ENCODE measurements at regions not wholly inside any gene's neighbourhood (a gene's known extent, or its start where the extent isn't known, plus 50 kb on each side); places are given as distances from the start of the nearest gene placed in this dataset.
A peak's percentile ranks its signal among the peaks of the same experiment; 100 is the strongest.

- no peaks in the 10 kb centered on the region for H3K4me1 ChIP-seq (ENCODE audit: insufficient read depth, low read length)
- ATAC-seq: no peak
- ChIA-PET POLR2A (ENCODE audit: unreplicated experiment) (no interaction called here), CTCF (no interaction called here)
- no peaks in the 10 kb centered on the region for H4K20me1 ChIP-seq (ENCODE audit: low read length)
- no peak overlapping the region for H3K4me2 ChIP-seq (ENCODE audit: low read length)
- no peak overlapping the region for H3K27ac ChIP-seq (ENCODE audit: low read length)
- no peak overlapping the region for H3K9ac ChIP-seq (ENCODE audit: low read length)
- no peaks in the 10 kb centered on the region for H3F3A ChIP-seq (ENCODE audit: low read length, unreplicated experiment)
- no peak for DNase-seq
- H3K9me2 ChIP-seq (replicated peaks; ENCODE audit: low read length): no peaks in the 10 kb centered on the region
- no peak overlapping the region for H2AFZ ChIP-seq (ENCODE audit: low read length)
- H3K4me3 ChIP-seq (ENCODE audit: low read length): no peak overlapping the region
- H3K36me3 ChIP-seq (ENCODE audit: low read depth, low read length): no peaks in the 10 kb centered on the region
- no peaks in the 10 kb centered on the region for H3K79me2 ChIP-seq (ENCODE audit: low read length)
- H3K9me3 ChIP-seq (ENCODE audit: low read length): no peaks in the 10 kb centered on the region
- TF ChIP-seq EZH2 (IDR thresholded peaks at IDR 0.05; ENCODE audit: low read length, unreplicated experiment): no peak
- no peak for TF ChIP-seq CTCF (conservative IDR thresholded peaks at IDR 0.05; ENCODE audit: low read depth, low read length)
- TF ChIP-seq EZH2phosphoT487 (IDR thresholded peaks at IDR 0.05; ENCODE audit: borderline replicate concordance, low read length): no peak
- no peaks in the 10 kb centered on the region for H3K27me3 ChIP-seq (ENCODE audit: low read length)
- intact Hi-C loops (cut with micrococcal nuclease): no loop called here
- no TSS peak for BruUV-seq (replicated peaks)
These were observed 573.2 kb upstream of the MDFIC2 start for GRCh38 chr3:70885636-70886035.

DNA sequence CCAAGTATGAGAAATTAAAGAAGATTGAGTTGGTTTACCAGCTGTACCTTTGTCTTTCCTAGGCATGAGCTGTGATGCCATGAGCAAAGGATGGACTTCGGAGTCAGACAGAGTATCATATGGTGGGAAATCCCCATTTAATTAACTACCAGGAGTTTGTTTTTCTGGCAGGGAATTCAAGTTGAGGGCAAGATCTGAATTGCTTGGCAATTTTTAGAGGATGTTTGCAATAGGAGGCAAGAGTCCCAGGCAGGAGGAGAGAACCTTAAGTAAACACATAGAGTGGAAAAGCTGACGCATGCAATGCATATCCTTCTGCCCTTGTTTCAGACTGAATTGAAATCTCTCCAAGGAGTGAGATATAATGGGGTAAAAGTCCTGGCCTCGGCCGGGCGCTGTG lies 569.7 kb upstream of the MDFIC2 start:
- Histone ChIP-seq H3K4me3 (ENCODE audit: low read length) (no peak overlapping the region), H4K20me1 (ENCODE audit: low read length) (no peaks in the 10 kb centered on the region), H3K27ac (ENCODE audit: low read length) (no peak overlapping the region), H3K27me3 (ENCODE audit: low read length) (no peaks in the 10 kb centered on the region), H3K79me2 (ENCODE audit: low read length) (no peaks in the 10 kb centered on the region), H3K9me2 (replicated peaks; ENCODE audit: low read length) (no peaks in the 10 kb centered on the region), H3K9ac (ENCODE audit: low read length) (no peak overlapping the region), H3F3A (ENCODE audit: low read length, unreplicated experiment) (no peaks in the 10 kb centered on the region), H2AFZ (ENCODE audit: low read length) (no peak overlapping the region), H3K4me1 (ENCODE audit: insufficient read depth, low read length) (no peaks in the 10 kb centered on the region), H3K36me3 (ENCODE audit: low read depth, low read length) (no peaks in the 10 kb centered on the region), H3K4me2 (ENCODE audit: low read length) (no peak overlapping the region), H3K9me3 (ENCODE audit: low read length) (no peaks in the 10 kb centered on the region)
- no TSS peak for BruUV-seq (replicated peaks)
- DNase-seq (peak; percentile 25), ATAC-seq (no peak)
- ChIA-PET POLR2A (ENCODE audit: unreplicated experiment) (no interaction called here), CTCF (no interaction called here)
- intact Hi-C loops (cut with micrococcal nuclease): no loop called here
- no peak for TF ChIP-seq EZH2 (IDR thresholded peaks at IDR 0.05; ENCODE audit: low read length, unreplicated experiment)
- TF ChIP-seq EZH2phosphoT487 (IDR thresholded peaks at IDR 0.05; ENCODE audit: borderline replicate concordance, low read length): no peak
- no peak for TF ChIP-seq CTCF (conservative IDR thresholded peaks at IDR 0.05; ENCODE audit: low read depth, low read length)

DNA sequence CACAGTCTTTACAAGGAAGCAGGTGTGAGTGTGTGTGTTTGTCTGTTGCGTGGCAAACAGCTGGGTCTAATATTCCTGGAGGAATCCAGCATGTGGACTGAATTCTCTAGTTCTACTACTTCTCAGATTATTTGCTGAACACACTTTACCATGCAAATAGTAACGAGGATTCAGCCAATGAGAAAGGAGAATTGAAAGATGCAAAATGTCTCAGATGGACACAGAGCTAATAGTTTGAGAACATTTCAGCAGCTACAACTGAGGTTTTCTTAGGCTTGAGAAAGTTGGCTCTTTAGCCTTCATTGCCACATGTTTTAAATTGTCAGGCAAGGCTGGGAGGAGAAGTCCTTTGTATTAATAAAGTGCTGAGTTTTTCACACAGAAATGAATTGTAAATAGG lies 568.0 kb upstream of the MDFIC2 start:
- Histone ChIP-seq H3K4me2 (ENCODE audit: low read length) (no peak overlapping the region), H3K36me3 (ENCODE audit: low read depth, low read length) (no peaks in the 10 kb centered on the region), H3K4me1 (ENCODE audit: insufficient read depth, low read length) (no peaks in the 10 kb centered on the region), H3K27ac (ENCODE audit: low read length) (no peak overlapping the region), H3F3A (ENCODE audit: low read length, unreplicated experiment) (no peaks in the 10 kb centered on the region), H3K9ac (ENCODE audit: low read length) (no peak overlapping the region), H3K9me3 (ENCODE audit: low read length) (no peaks in the 10 kb centered on the region), H3K9me2 (replicated peaks; ENCODE audit: low read length) (no peaks in the 10 kb centered on the region), H3K79me2 (ENCODE audit: low read length) (no peaks in the 10 kb centered on the region), H2AFZ (ENCODE audit: low read length) (no peak overlapping the region), H4K20me1 (ENCODE audit: low read length) (no peaks in the 10 kb centered on the region), H3K4me3 (ENCODE audit: low read length) (no peak overlapping the region), H3K27me3 (ENCODE audit: low read length) (no peaks in the 10 kb centered on the region)
- TF ChIP-seq EZH2 (IDR thresholded peaks at IDR 0.05; ENCODE audit: low read length, unreplicated experiment) (no peak), EZH2phosphoT487 (IDR thresholded peaks at IDR 0.05; ENCODE audit: borderline replicate concordance, low read length) (no peak), CTCF (conservative IDR thresholded peaks at IDR 0.05; ENCODE audit: low read depth, low read length) (no peak)
- CTCF ChIA-PET: no interaction called here
- no TSS peak for BruUV-seq (replicated peaks)
- ATAC-seq: no peak
- POLR2A ChIA-PET (ENCODE audit: unreplicated experiment): no interaction called here
- intact Hi-C loops (cut with micrococcal nuclease): no loop called here
- no peak for DNase-seq

Data from PC-3 (cell line).